GM12878 (cell line): ENCODE measurements at regions not wholly inside any gene's neighbourhood (a gene's known extent, or its start where the extent isn't known, plus 50 kb on each side); places are given as distances from the start of the nearest gene placed in this dataset.

Experiments used
- ATAC-seq: fragments of 200-7000 bp; cut with Tn5 transposase; 3 replicates; pipeline ENCODE4 v1.9.1; 2020; ENCODE audit warnings: mild to moderate bottlenecking, moderate library complexity
- BruUV-seq: library from RNA; stranded (reverse); fragments of 400-500 nt; replicated peaks from 2 replicates; lab custom pipeline; 2021; lab: Mats Ljungman, UMichigan
- CTCF ChIA-PET: fragments of 300-600 bp; sonication (Branson Sonifier 250); formaldehyde crosslinking; extraction: SDS; loops from one replicate; lab custom pipeline; 2021; ENCODE audit warnings: inconsistent platforms; lab: Yijun Ruan, JAX
- POLR2A ChIA-PET: fragments of 350-600 bp; formaldehyde crosslinking; extraction: SDS; loops from one replicate; lab custom pipeline; 2021; ENCODE audit warnings: inconsistent platforms; lab: Charles Lee
- RAD21 ChIA-PET: fragments of 300-600 bp; sonication (Branson Sonifier 250); formaldehyde crosslinking; loops from one replicate; lab custom pipeline; 2023; ENCODE audit warnings: antibody characterized with exemption; ENCODE audit not compliant: unreplicated experiment; lab: Charles Lee
- SMC1A ChIA-PET: fragments of 300-600 bp; sonication (Branson Sonifier 250); formaldehyde crosslinking; loops from one replicate; lab custom pipeline; 2023; ENCODE audit not compliant: unreplicated experiment, uncharacterized antibody; lab: Charles Lee
- DNase-seq: peaks from one replicate; pipeline ENCODE4 v3.0.0-alpha.2; 2011; ENCODE audit warnings: low read depth, low spot score
- FAIRE-seq: peaks from 3 replicates; lab custom pipeline; 2011; peaks lifted over from hg19 to GRCh38; lab: Jason Lieb, UNC
- H2AFZ ChIP-seq: 2 replicates; pipeline ENCODE4 v1.6.0; 2011; ENCODE audit warnings: low read depth, low read length, control low read depth; ENCODE audit not compliant: control insufficient read depth
- H3K27ac ChIP-seq: 2 replicates; pipeline ENCODE4 v1.5.1; 2011; ENCODE audit warnings: control low read depth; ENCODE audit not compliant: control insufficient read depth, insufficient read depth
- H3K27me3 ChIP-seq, 2 experiments: replicated peaks in 1 of 2; 2 replicates each; pipeline versions ENCODE4 v1.6.0 to v1.6.1; 2011; ENCODE audit warnings: low read length in 1 of 2; ENCODE audit not compliant: control insufficient read depth in 2 of 2, insufficient read depth in 2 of 2
- H3K36me3 ChIP-seq, 2 experiments: 2 replicates each; pipeline ENCODE4 v1.5.1; 2011; ENCODE audit warnings: low read length in 1 of 2; ENCODE audit not compliant: control insufficient read depth in 2 of 2, insufficient read depth in 2 of 2
- H3K4me1 ChIP-seq: 2 replicates; pipeline ENCODE4 v1.6.1; 2011; ENCODE audit warnings: mild to moderate bottlenecking, low read length, moderate library complexity, mixed read lengths; ENCODE audit not compliant: control insufficient read depth, insufficient read depth
- H3K4me2 ChIP-seq: 2 replicates; pipeline ENCODE4 v1.6.0; 2011; ENCODE audit warnings: control low read depth; ENCODE audit not compliant: control insufficient read depth, insufficient read depth
- H3K4me3 ChIP-seq: fragments of 200-600 bp; sonication (generic); 2 replicates; pipeline ENCODE4 v1.5.1; 2016
- H3K79me2 ChIP-seq: 2 replicates; pipeline ENCODE4 v1.6.0; 2011; ENCODE audit warnings: low read length; ENCODE audit not compliant: control insufficient read depth, insufficient read depth
- H3K9ac ChIP-seq: 2 replicates; pipeline ENCODE4 v1.8.0; 2011; ENCODE audit warnings: low read length, control low read depth, mixed read lengths; ENCODE audit not compliant: control insufficient read depth, insufficient read depth
- H3K9me3 ChIP-seq: replicated peaks from 3 replicates; pipeline ENCODE4 v1.5.1; 2011; ENCODE audit warnings: mild to moderate bottlenecking, low read length; ENCODE audit not compliant: control insufficient read depth, insufficient read depth
- H4K20me1 ChIP-seq: 2 replicates; pipeline ENCODE4 v1.6.0; 2011; ENCODE audit not compliant: control insufficient read depth, insufficient read depth
- CREM ChIP-seq: IDR thresholded peaks from 2 replicates; pipeline ENCODE4 v1.6.1; 2014; ENCODE audit warnings: antibody characterized with exemption, low read depth
- TBL1XR1 ChIP-seq: IDR thresholded peaks from 2 replicates; pipeline ENCODE4 v1.6.1; 2012; ENCODE audit warnings: low read depth, low read length, improper control_type of control experiment
- ZNF274 ChIP-seq: IDR thresholded peaks from one replicate; pipeline ENCODE4 v1.8.0; 2011; ENCODE audit not compliant: insufficient read length, insufficient read depth
- ZZZ3 ChIP-seq: IDR thresholded peaks from 2 replicates; pipeline ENCODE4 v1.6.1; 2011; ENCODE audit warnings: low read depth; ENCODE audit not compliant: control insufficient read depth, insufficient read length
- WGBS: methylation state at CpG from one replicate; pipeline ENCODE4 v1.1.6; 2016; ENCODE audit warnings: low lambda C conversion rate; ENCODE audit not compliant: insufficient replicate concordance, insufficient coverage; ENCODE audit errors: missing lambda C conversion rate; 5-methylcytosine and 5-hydroxymethylcytosine counted together
- in situ Hi-C: fragments of 300-500 bp; cut with MboI; formaldehyde crosslinking; loops from 9 replicates; pipeline ENCODE4 v1.14.3; 2018; ENCODE audit warnings: mixed read lengths
- intact Hi-C: fragments of 100-400 bp; cut with micrococcal nuclease; formaldehyde crosslinking; loops from one replicate; pipeline ENCODE4 v1.14.2; 2022; ENCODE audit not compliant: unreplicated experiment
- TF ChIP-seq, protein P1 (sequence below): fragments of 450-650 bp; formaldehyde crosslinking; IDR thresholded peaks from 2 replicates; pipeline ENCODE4 v1.4.0; 2020; ENCODE audit warnings: mild to moderate bottlenecking, moderate library complexity

DNA sequence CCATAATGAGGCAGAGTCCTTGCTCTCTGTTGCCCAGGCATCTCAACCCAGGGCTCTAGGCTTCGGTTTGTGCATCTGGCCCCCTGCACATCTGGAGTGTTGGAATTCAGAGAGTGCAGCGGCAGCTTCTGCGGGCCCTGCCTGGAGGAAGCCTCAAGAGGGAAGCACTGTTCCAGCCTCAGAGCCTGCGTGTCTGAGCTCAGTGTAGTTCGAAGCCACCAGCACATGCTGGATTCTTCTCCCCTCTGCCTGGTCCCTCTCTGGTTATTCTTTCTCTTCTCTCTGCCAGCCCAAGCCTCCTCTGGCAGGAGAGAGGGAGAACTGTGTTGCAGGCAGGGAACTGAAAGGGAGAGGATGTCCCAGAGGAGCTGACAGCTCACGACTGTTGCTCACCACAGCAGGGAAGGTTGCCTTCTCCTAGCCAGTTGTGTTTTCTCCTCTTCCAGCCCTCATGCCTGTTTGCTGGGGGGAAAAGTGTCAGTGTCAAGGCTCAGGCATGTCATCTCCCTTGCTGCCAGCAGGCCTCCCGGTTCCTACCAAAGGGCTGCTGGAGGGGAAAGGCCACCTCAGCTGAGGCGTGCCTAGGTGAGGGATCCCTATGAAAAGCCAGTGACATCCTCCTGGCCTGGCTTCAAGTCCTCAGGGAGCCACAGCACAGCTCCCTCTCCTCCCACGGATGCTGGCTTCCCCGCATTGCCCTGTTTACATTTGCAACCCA, 126.0 kb upstream of the LRFN2 start:
- no peak overlapping the region for H2AFZ ChIP-seq
- H3K79me2 ChIP-seq = no peaks in the 10 kb centered on the region
- 24% methylated on average over 10 of the region's 10 CpGs for WGBS
- SMC1A ChIA-PET = no interaction called here
- H3K9ac ChIP-seq = no peak overlapping the region
- CTCF ChIA-PET = no interaction called here
- no peak for FAIRE-seq
- no peaks in the 10 kb centered on the region; a peak in 2 of 4 replicates for H3K27me3 ChIP-seq
- no peaks in the 10 kb centered on the region for H3K36me3 ChIP-seq
- ATAC-seq = no peak
- H3K4me3 ChIP-seq = no peak overlapping the region
- no peak overlapping the region for H3K27ac ChIP-seq
- RAD21 ChIA-PET = no interaction called here
- in situ Hi-C loops = no loop called here
- no peaks in the 10 kb centered on the region for H4K20me1 ChIP-seq
- no peak for TF ChIP-seq ZZZ3
- TF ChIP-seq, protein P1, sequence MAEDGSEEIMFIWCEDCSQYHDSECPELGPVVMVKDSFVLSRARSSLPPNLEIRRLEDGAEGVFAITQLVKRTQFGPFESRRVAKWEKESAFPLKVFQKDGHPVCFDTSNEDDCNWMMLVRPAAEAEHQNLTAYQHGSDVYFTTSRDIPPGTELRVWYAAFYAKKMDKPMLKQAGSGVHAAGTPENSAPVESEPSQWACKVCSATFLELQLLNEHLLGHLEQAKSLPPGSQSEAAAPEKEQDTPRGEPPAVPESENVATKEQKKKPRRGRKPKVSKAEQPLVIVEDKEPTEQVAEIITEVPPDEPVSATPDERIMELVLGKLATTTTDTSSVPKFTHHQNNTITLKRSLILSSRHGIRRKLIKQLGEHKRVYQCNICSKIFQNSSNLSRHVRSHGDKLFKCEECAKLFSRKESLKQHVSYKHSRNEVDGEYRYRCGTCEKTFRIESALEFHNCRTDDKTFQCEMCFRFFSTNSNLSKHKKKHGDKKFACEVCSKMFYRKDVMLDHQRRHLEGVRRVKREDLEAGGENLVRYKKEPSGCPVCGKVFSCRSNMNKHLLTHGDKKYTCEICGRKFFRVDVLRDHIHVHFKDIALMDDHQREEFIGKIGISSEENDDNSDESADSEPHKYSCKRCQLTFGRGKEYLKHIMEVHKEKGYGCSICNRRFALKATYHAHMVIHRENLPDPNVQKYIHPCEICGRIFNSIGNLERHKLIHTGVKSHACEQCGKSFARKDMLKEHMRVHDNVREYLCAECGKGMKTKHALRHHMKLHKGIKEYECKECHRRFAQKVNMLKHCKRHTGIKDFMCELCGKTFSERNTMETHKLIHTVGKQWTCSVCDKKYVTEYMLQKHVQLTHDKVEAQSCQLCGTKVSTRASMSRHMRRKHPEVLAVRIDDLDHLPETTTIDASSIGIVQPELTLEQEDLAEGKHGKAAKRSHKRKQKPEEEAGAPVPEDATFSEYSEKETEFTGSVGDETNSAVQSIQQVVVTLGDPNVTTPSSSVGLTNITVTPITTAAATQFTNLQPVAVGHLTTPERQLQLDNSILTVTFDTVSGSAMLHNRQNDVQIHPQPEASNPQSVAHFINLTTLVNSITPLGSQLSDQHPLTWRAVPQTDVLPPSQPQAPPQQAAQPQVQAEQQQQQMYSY = no peak
- no peak for TF ChIP-seq CREM
- no peak for TF ChIP-seq ZNF274
- no peak for TF ChIP-seq TBL1XR1
- TF ChIP-seq, all 136 proteins: peak for 0
- Histone ChIP-seq H3K4me1 (peaks cover 9% of the 10 kb centered on the region), H3K9me3 (no peaks in the 10 kb centered on the region), H3K4me2 (no peak overlapping the region)
- POLR2A ChIA-PET = no interaction called here
- no TSS peak for BruUV-seq
- intact Hi-C loops = no loop called here
- DNase-seq = no peak
